ENCODE measurements at regions not wholly inside any gene's neighbourhood (a gene's known extent, or its start where the extent isn't known, plus 50 kb on each side); places are given as distances from the start of the nearest gene placed in this dataset.

DNA sequence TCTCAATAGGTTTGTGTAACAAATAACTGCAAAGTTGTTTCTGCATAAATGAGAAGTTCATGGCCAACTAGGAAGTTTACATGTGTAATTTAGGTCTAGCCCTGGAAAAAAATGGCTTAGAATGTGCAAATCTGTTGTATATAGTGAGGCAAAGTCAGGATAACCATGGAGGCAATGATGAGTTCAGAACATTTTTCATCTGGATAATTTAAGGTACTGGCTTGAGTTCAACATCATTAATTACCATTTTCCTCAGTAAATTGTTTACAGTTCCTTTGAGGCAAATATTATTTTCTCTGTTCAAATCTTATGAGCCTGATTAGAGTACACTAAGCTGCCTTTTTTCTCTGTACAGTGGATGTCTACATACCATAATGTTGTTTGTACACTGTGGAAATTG is 1259.0 kb upstream of the NUDT12 start:
- no peaks in the 10 kb centered on the region for H3K4me1 ChIP-seq (ENCODE audit: insufficient read depth, low read length)
- no peak overlapping the region for H3K9ac ChIP-seq (ENCODE audit: low read depth, low read length)
- H3K9me3 ChIP-seq (ENCODE audit: insufficient read depth, low read depth, low read length): no peaks in the 10 kb centered on the region
- no peaks in the 10 kb centered on the region for H3K36me3 ChIP-seq (ENCODE audit: insufficient read depth, low read length)
- no peaks in the 10 kb centered on the region for H3K27me3 ChIP-seq (ENCODE audit: insufficient read depth, low read length)
- H3K27ac ChIP-seq (ENCODE audit: low read depth, low read length): no peak overlapping the region
- H3K4me3 ChIP-seq (ENCODE audit: low read length): no peak overlapping the region

DNA sequence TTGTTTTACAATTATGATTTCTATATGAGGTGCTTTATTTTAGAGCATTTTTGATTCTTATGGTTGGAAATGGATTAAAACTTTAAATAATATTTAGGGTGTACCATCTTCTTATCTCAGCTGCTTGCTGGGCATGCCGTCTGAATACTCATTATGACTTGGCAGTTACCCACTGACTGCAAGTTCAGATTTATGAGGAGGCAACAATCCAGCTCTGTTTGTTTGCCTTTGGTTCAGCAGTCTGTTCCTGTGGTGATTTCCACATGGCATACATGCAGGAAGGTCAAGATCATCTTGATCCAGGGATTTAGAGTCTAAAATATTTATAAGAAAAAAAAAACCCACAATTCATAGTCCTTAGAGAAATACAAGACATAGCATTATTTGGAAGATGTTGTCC is 1254.5 kb upstream of the NUDT12 start:
- Histone ChIP-seq H3K9me3 (ENCODE audit: insufficient read depth, low read depth, low read length) (no peaks in the 10 kb centered on the region), H3K36me3 (ENCODE audit: insufficient read depth, low read length) (no peaks in the 10 kb centered on the region), H3K9ac (ENCODE audit: low read depth, low read length) (no peak overlapping the region), H3K4me1 (ENCODE audit: insufficient read depth, low read length) (no peaks in the 10 kb centered on the region), H3K4me3 (ENCODE audit: low read length) (no peak overlapping the region), H3K27me3 (ENCODE audit: insufficient read depth, low read length) (no peaks in the 10 kb centered on the region), H3K27ac (ENCODE audit: low read depth, low read length) (no peak overlapping the region)
- 80% methylated on average over 1 of the region's 1 CpG for WGBS

DNA sequence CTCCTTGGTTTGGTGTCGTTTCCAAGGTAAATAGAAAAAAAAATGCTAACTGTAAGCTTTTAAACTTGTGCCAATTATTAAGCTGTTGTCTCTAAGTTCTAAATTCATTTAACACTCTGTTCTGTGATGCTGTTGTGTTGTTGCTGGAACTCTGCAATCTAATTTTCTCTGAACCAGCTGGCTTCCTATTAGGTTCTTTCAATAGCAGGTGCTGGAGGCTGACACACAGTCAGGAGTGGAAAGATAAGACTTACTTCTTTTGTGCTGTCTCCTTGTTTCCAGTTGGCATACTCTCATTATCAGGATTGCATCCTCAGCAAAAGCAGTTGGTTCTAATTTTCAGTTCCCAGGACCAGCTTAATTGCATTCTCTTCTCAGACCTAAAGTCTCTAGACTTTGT is 1252.6 kb upstream of the NUDT12 start:
- WGBS: 100% methylated on average over 1 of the region's 1 CpG
- no peaks in the 10 kb centered on the region for H3K27me3 ChIP-seq (ENCODE audit: insufficient read depth, low read length)
- H3K4me1 ChIP-seq (ENCODE audit: insufficient read depth, low read length): no peaks in the 10 kb centered on the region
- H3K27ac ChIP-seq (ENCODE audit: low read depth, low read length): no peak overlapping the region
- H3K9ac ChIP-seq (ENCODE audit: low read depth, low read length): no peak overlapping the region
- no peaks in the 10 kb centered on the region for H3K9me3 ChIP-seq (ENCODE audit: insufficient read depth, low read depth, low read length)
- no peak overlapping the region for H3K4me3 ChIP-seq (ENCODE audit: low read length)
- no peaks in the 10 kb centered on the region for H3K36me3 ChIP-seq (ENCODE audit: insufficient read depth, low read length)

DNA sequence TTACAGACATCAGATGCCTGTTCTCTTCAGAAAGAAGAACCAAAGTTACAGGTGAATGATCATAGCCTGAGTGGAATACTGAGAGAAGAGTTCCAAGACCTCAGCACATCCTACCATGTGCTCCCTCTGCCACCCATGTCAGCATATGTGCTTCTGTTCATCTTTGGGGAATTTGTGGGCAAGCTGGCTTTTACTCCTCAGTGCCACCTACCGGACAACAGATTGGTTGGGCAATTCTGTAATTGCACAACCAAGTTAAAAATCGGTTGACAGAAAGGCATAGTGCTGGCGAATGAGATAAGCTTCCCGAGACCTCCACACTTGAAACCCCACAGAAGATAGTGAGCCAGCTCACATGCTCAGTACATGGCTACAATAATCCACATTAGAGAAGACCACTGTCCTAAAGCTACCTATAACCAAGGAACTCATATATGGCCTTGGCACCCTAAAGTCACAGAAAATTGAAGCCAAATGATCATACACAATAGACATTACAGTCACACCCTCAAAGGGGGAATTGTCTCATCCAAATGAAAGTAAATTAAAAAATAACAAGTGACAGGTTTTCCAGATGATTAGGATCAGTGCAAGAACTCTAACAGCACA is 1238.0 kb upstream of the NUDT12 start:
- WGBS: 87% methylated on average over 4 of the region's 4 CpGs
- Histone ChIP-seq H3K9ac (ENCODE audit: low read depth, low read length) (no peak overlapping the region), H3K9me3 (ENCODE audit: insufficient read depth, low read depth, low read length) (no peaks in the 10 kb centered on the region), H3K4me1 (ENCODE audit: insufficient read depth, low read length) (no peaks in the 10 kb centered on the region), H3K4me3 (ENCODE audit: low read length) (no peak overlapping the region), H3K36me3 (ENCODE audit: insufficient read depth, low read length) (no peaks in the 10 kb centered on the region), H3K27ac (ENCODE audit: low read depth, low read length) (no peak overlapping the region), H3K27me3 (ENCODE audit: insufficient read depth, low read length) (no peaks in the 10 kb centered on the region)

DNA sequence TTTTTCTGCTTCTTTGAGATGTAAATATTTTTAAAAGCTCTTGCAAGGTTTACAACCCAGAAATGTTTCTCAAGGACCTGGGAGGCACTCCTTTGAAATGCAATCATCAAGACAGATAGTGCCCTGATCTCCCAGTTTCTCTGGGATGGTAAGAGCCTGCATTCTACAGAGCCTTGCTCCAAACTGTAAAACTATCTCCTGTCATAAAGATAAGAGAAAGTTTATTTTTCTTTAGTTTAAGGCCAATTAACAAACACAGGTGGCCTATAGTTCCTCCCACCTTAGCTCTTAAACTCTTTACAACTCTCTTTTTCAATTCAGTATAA is 1231.1 kb upstream of the NUDT12 start:
- Histone ChIP-seq H3K4me3 (ENCODE audit: low read length) (no peak overlapping the region), H3K9ac (ENCODE audit: low read depth, low read length) (no peak overlapping the region), H3K27ac (ENCODE audit: low read depth, low read length) (no peak overlapping the region), H3K9me3 (ENCODE audit: insufficient read depth, low read depth, low read length) (no peaks in the 10 kb centered on the region), H3K4me1 (ENCODE audit: insufficient read depth, low read length) (peaks cover 3% of the 10 kb centered on the region; the same call in 1 of the 2 replicates), H3K36me3 (ENCODE audit: insufficient read depth, low read length) (no peaks in the 10 kb centered on the region), H3K27me3 (ENCODE audit: insufficient read depth, low read length) (peaks cover 17% of the 10 kb centered on the region; the same call in 1 of the 2 replicates)

DNA sequence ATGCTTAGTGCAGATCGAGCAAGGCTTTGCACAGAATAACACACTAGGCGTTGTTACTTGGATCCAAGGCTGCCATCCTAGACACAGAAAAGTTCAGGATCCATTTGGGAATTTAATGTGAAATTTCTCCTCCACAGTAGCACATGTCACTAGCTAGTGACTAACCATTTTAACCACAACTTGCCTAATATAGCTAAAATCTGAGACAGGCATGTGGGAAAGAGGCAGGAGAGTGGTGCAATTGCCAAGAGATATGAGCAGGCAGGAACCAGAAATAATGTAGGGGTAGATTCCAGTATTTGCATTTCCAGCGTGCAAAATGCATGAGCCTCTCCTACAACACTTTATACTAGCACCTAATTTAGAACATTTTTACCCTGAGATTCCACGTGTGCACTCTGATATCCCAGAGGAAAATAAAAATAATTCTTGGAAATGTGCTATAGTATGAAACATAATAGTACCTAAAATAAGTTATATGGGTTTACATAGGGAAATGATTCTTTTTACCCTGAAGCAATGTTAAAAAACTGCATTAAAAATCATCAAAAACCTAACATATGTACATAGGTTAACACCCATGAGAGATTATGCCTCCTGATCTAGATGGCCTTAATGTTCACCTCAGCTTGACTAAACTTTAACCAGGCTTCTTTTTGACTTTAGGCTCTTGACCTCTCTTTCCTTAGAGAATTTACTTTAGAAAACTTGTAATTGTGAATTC is 1230.6 kb upstream of the NUDT12 start:
- peaks cover 3% of the 10 kb centered on the region; the same call in 1 of the 2 replicates for H3K4me1 ChIP-seq (ENCODE audit: insufficient read depth, low read length)
- peaks cover 17% of the 10 kb centered on the region; the same call in 1 of the 2 replicates for H3K27me3 ChIP-seq (ENCODE audit: insufficient read depth, low read length)
- H3K9ac ChIP-seq (ENCODE audit: low read depth, low read length): no peak overlapping the region
- WGBS: 94% methylated on average over 2 of the region's 4 CpGs
- no peak overlapping the region for H3K27ac ChIP-seq (ENCODE audit: low read depth, low read length)
- no peaks in the 10 kb centered on the region for H3K36me3 ChIP-seq (ENCODE audit: insufficient read depth, low read length)
- no peaks in the 10 kb centered on the region for H3K9me3 ChIP-seq (ENCODE audit: insufficient read depth, low read depth, low read length)
- no peak overlapping the region for H3K4me3 ChIP-seq (ENCODE audit: low read length)

DNA sequence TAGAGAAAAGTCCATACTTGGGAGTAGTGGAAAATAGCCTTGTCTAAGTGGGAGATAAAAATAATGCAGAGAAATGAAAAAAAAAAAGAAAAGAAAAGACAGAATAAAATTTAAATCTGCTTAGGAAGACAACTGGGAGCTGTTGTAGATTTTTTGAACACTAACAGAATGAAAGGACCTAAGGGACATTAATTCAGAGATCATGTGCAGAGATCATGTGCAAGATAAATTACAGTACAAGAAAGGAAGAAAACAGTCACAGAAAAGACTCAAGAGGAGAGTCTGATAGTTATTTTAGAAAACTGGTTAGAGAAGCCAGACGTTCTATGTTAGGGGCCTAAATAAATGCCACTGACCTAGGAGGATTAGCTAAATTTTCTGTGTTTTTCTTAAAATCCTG is 1226.8 kb upstream of the NUDT12 start:
- 91% methylated on average over 1 of the region's 1 CpG for WGBS
- no peak overlapping the region for H3K9ac ChIP-seq (ENCODE audit: low read depth, low read length)
- no peak overlapping the region for H3K4me3 ChIP-seq (ENCODE audit: low read length)
- no peak overlapping the region for H3K27ac ChIP-seq (ENCODE audit: low read depth, low read length)
- H3K27me3 ChIP-seq (ENCODE audit: insufficient read depth, low read length): peaks cover 16% of the 10 kb centered on the region; the same call in 1 of the 2 replicates
- H3K9me3 ChIP-seq (ENCODE audit: insufficient read depth, low read depth, low read length): peaks cover 9% of the 10 kb centered on the region; the same call in 1 of the 2 replicates
- peaks cover 3% of the 10 kb centered on the region; the same call in 1 of the 2 replicates for H3K4me1 ChIP-seq (ENCODE audit: insufficient read depth, low read length)
- H3K36me3 ChIP-seq (ENCODE audit: insufficient read depth, low read length): no peaks in the 10 kb centered on the region

DNA sequence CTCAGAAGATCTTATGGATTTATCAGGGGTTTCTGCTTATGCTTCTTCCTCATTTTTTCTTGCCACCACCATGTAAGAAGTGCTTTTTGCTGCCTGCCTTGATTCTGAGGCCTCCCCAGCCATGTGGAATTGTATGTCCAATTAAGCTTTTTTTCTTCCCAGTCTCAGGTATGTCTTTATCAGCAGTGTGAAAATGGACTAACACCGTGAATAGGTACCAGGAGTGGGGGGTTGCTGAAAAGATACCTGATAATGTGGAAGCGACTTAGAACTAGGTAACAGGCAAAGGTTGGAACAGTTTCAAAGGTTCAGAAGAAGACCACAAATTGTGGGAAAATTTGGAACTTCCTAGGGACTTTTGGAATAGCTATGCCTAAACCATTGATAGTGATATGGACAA is 1222.5 kb upstream of the NUDT12 start:
- Histone ChIP-seq H3K36me3 (ENCODE audit: insufficient read depth, low read length) (no peaks in the 10 kb centered on the region), H3K4me3 (ENCODE audit: low read length) (no peak overlapping the region), H3K27ac (ENCODE audit: low read depth, low read length) (no peak overlapping the region), H3K4me1 (ENCODE audit: insufficient read depth, low read length) (no peaks in the 10 kb centered on the region), H3K27me3 (ENCODE audit: insufficient read depth, low read length) (no peaks in the 10 kb centered on the region), H3K9ac (ENCODE audit: low read depth, low read length) (no peak overlapping the region), H3K9me3 (ENCODE audit: insufficient read depth, low read depth, low read length) (peaks cover 10% of the 10 kb centered on the region; the same call in 1 of the 2 replicates)
- WGBS: 96% methylated on average over 2 of the region's 2 CpGs

DNA sequence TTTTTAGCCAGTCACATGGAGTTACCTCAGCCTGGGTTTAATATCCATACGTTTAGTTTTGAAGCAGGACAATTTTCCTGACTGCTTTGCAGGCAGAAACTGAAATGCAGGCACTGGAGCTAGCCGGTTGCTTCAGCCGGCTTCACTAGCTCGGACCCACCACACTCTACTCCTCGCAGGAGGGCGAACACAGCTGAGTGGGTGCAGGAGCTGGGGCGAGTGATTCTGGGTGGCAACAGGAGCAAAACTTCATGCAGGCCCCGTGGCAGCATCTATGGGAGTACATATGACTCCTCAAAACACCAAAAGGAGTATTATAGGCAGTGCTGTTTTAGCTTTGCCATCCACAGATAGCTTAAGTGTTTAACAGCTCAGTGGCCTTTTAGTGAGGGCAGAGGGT is 1211.8 kb upstream of the NUDT12 start:
- no peaks in the 10 kb centered on the region for H3K27me3 ChIP-seq (ENCODE audit: insufficient read depth, low read length)
- H3K36me3 ChIP-seq (ENCODE audit: insufficient read depth, low read length): no peaks in the 10 kb centered on the region
- no peak overlapping the region for H3K9ac ChIP-seq (ENCODE audit: low read depth, low read length)
- H3K4me3 ChIP-seq (ENCODE audit: low read length): no peak overlapping the region
- 95% methylated on average over 8 of the region's 8 CpGs for WGBS
- no peak overlapping the region for H3K27ac ChIP-seq (ENCODE audit: low read depth, low read length)
- H3K4me1 ChIP-seq (ENCODE audit: insufficient read depth, low read length): no peaks in the 10 kb centered on the region
- no peaks in the 10 kb centered on the region for H3K9me3 ChIP-seq (ENCODE audit: insufficient read depth, low read depth, low read length)

DNA sequence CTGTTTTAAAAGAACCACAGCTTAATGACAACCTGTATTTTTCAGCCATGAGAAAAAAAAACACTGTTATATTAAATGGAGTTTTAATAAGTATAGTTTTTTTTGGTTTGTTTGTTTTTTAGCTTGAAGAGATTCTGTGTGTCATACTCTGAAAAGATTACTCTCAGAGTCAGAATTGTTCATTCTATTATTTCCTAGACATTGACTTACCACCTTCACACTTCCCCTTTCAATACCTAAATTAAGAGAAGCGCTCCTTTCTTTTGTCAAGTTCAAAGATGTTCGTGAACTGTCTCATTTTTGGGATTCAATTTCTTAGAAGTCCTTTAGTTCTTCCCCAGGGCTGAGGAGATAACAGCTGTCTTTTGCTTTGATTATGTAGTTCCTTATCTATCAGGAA is 1201.6 kb upstream of the NUDT12 start:
- no peak overlapping the region for H3K4me3 ChIP-seq (ENCODE audit: low read length)
- H3K27me3 ChIP-seq (ENCODE audit: insufficient read depth, low read length): no peaks in the 10 kb centered on the region
- no peaks in the 10 kb centered on the region for H3K9me3 ChIP-seq (ENCODE audit: insufficient read depth, low read depth, low read length)
- peaks cover under 1% of the 10 kb centered on the region; the same call in 1 of the 2 replicates for H3K4me1 ChIP-seq (ENCODE audit: insufficient read depth, low read length)
- 98% methylated on average over 2 of the region's 2 CpGs for WGBS
- H3K9ac ChIP-seq (ENCODE audit: low read depth, low read length): no peak overlapping the region
- no peaks in the 10 kb centered on the region for H3K36me3 ChIP-seq (ENCODE audit: insufficient read depth, low read length)
- H3K27ac ChIP-seq (ENCODE audit: low read depth, low read length): no peak overlapping the region

DNA sequence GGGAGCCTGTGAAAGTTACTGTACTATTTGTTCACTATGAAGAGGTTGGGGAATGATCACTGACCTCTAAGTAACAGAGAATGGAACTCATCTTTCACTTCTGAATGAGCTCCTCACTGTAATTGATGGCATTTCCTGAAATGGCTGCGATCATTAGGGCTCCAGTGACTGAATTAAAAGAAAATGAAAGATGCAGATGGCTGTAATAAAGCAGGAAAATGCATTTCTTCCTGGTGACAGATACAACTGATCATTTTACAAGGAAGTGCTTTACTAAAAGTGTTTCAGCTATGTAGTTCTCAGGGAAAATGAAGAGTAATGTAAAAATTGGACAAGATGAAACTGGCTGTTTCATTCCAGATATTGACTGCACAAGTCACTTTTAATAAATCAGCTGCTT is 1200.6 kb upstream of the NUDT12 start:
- no peak overlapping the region for H3K9ac ChIP-seq (ENCODE audit: low read depth, low read length)
- no peak overlapping the region for H3K27ac ChIP-seq (ENCODE audit: low read depth, low read length)
- no peaks in the 10 kb centered on the region for H3K9me3 ChIP-seq (ENCODE audit: insufficient read depth, low read depth, low read length)
- H3K36me3 ChIP-seq (ENCODE audit: insufficient read depth, low read length): no peaks in the 10 kb centered on the region
- 97% methylated on average over 1 of the region's 1 CpG for WGBS
- no peak overlapping the region for H3K4me3 ChIP-seq (ENCODE audit: low read length)
- H3K4me1 ChIP-seq (ENCODE audit: insufficient read depth, low read length): peaks cover 5% of the 10 kb centered on the region; the same call in 1 of the 2 replicates
- no peaks in the 10 kb centered on the region for H3K27me3 ChIP-seq (ENCODE audit: insufficient read depth, low read length)

All from HUES64 (cell line).